NCI-H2107 treated with DMSO at 0.1 percent for 48 hours (cell line): ENCODE measurements at regions not wholly inside any gene's neighbourhood (a gene's known extent, or its start where the extent isn't known, plus 50 kb on each side); places are given as distances from the start of the nearest gene placed in this dataset.

Source experiments
- DNase-seq: peaks from one replicate; lab custom pipeline; 2025; ENCODE audit not compliant: unreplicated experiment; lab: John Stamatoyannopoulos, UW

- DNase-seq, result no peak
Observed at GRCh38 chr5:72623323-72623722, 116.1 kb upstream of the ZNF366 start.

DNA sequence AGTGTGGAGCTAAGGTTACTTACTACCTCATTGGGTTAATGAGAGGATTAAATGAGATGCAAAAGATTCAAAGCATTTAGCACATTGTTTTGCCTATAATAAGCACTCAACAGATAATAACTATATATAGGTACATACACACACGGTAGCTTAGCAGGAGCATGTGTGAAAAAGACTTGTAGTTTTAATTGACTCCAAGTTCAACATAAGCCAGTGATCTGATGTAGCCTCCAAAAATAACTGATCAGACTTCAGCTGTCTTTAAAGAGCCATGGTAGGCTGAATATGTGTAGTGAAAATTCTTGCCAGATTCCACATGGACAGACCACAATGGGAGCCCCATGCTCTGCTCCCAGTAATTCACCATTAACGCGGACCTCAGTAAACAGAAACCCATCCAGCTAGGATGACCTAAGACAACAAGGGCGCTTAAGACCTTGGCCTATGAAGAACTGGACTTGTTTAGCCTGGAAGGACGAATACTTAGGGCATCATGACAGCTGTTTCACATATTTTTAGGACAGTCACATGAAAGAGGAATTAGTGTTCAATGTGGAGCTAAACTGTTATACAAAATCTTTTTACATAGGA, 115.1 kb upstream of the ZNF366 start:
- no peak for DNase-seq

DNA sequence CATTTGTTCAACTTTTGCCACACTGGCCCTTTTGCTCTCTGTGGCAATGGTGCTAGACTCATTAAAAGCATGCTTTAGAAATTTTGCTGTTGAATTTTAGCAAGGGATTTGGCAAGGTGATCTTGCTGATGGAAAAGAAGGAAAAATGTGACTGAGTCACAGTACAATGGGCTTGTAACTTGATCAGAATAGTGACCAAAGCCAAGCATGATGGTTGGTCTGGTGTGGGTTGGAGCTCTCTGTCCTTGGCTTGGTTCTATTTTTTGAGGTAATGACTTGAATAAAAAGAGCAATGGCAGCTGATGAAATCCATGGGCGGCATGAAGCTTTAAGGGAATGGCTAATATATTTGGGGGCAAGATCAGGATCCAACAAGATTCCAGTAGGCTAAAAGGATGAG, 114.4 kb upstream of the ZNF366 start:
- no peak for DNase-seq

DNA sequence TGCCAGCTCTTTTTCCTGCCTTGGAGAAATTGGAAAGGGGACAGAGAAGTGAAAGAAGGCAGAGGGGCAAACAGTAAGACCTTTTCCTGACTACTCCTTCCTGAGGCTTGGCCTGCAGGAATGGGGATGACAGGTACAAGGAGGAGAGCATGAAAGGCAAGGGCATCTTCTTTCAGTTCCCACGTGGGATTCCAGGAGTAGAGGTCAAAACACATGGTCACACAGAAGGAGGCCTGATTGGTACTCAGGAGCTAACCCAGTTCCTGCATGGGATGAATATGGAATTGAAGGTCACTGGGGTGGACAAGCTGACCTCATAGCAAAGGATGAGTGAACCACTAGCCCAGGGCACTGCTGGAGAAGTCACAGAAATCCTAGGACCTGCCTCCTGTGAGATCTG, 112.5 kb upstream of the ZNF366 start:
- no peak for DNase-seq

DNA sequence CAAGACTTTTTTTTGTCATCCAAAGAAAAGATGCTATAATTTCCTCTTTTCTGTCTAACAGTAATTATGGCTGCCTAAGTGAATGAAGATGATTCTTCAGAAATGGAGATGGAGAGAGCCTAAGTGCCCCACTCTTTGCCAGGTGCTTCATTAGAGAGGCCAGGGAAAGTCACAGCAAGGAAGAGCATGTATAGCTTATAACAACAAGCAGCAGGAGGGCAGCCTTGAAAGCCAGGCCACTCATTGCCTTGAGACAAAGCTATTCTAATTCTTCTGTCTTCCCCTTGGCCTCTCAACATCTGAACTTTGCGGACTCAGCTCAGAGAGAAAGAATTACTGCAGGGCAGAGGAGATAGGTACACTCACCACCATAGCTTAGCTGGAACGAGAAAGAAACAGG, 112.0 kb upstream of the ZNF366 start:
- no peak for DNase-seq

DNA sequence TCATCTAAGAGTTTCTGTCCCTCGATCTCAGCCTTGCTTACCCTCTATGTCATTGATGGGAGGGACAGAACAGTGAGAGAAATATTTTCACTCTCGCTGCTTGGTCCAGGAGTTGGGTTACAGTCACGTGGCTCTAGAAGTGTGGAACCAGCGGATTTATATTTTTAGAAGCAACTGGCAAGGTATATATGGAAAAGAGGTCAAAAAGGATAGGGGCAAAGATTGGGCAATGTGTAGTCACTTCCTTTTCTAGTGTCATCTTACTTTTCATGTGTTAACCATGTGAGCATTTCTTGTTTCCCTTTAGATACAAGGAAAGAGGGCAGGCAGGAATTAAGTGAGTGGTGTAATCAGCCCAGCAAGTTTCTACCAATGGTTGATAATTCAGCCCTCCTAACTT, 111.5 kb upstream of the ZNF366 start:
- no peak for DNase-seq

DNA sequence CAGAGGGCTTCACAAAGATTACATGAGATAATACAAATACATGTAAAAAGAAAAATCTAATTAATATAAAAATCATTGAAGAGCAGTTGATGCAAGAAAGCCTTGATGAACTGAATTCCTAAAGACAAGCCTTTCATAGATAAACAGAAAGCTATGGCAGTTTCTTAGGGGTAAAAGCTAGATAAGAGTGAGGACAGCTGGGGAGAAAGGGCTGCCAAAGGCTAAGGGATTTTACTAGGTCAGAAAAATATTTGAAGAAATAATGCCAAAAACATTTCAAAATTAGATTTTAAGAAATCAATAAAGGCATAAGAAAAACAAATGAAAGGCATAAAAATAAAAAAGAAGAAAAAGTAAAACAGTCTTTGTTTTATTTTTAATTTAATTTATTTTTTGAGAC, 107.9 kb upstream of the ZNF366 start:
- no peak for DNase-seq

DNA sequence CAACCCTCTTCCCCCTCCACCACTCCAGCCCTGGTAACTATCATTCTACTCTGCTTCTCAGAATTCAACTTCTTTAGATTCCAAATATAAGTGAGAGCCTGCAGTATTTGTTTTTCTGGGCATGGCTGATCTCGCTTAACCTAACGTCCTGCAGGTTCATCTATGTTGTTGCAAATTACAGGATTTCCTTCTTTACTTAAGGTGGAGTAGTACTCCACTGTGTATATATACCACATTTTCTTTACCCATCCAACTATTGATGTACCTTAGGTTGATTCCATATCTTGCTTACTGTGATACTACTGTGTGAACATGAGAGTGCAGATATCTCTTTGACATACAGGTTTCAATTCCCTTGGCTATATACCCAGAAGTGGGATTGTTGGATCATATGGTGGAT, 106.3 kb upstream of the ZNF366 start:
- no peak for DNase-seq

GRCh38 chr5:72612810-72613209, 105.6 kb upstream of the ZNF366 start:
- DNase-seq, result no peak

DNA sequence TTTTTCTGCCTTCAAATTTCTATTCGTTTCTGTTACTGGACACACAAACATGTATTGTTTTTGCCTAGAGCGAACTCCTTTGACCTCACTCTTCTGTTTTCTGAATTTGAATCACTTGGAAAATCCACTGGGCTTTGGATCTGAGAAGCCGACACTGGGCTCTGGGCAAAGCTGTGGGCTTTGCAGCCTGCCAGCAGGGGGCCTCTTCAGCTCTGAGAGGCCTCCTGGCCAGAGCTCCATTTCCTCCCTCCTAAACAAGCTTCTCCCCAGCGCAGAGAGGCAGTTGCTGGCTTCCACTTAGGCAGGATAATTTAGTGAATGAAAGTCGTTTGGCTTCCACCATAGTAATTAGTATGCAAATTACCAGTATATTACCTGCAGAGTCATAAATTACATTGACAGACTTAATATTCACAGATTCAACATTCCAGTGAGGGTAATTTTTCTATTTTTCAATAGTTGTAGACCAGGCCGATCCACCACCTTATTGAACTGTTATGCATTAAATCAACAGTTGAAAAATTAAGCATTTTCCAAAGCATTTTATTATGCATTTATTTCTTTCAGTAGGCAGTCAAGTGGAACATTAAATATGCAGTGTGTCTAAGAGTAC, 104.0 kb upstream of the ZNF366 start:
- DNase-seq, result peak; percentile 61

GRCh38 chr5:72608926-72609325, 101.7 kb upstream of the ZNF366 start:
- DNase-seq, result no peak

GRCh38 chr5:72608297-72608696, 101.1 kb upstream of the ZNF366 start:
- DNase-seq, result no peak

GRCh38 chr5:72607381-72607780, 100.2 kb upstream of the ZNF366 start:
- no peak for DNase-seq

DNA sequence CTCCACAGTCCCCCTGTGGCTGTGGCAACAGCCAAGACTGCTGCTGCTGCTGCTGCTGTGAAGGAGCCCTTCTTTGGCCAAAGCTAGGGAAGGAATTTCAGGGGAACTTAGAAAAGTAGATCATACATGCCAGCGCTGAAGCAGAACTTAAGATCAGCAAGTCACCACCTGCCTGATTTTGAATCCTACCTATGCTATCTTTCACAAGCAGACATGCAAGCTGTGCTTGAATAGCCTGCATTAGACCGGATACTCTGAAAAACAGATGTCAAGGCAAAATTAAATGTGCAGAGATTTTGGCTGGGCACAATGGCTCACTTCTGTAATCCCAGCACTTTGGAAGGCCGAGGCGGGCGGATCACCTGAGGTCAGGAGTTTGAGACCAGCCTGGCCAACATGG, 99.3 kb upstream of the ZNF366 start:
- DNase-seq, result no peak

GRCh38 chr5:72605632-72606031, 98.4 kb upstream of the ZNF366 start:
- DNase-seq, result no peak

- no peak for DNase-seq
Observed at GRCh38 chr5:72604798-72605154, 97.6 kb upstream of the ZNF366 start.

GRCh38 chr5:72604111-72604797, 97.0 kb upstream of the ZNF366 start:
- no peak for DNase-seq

DNA sequence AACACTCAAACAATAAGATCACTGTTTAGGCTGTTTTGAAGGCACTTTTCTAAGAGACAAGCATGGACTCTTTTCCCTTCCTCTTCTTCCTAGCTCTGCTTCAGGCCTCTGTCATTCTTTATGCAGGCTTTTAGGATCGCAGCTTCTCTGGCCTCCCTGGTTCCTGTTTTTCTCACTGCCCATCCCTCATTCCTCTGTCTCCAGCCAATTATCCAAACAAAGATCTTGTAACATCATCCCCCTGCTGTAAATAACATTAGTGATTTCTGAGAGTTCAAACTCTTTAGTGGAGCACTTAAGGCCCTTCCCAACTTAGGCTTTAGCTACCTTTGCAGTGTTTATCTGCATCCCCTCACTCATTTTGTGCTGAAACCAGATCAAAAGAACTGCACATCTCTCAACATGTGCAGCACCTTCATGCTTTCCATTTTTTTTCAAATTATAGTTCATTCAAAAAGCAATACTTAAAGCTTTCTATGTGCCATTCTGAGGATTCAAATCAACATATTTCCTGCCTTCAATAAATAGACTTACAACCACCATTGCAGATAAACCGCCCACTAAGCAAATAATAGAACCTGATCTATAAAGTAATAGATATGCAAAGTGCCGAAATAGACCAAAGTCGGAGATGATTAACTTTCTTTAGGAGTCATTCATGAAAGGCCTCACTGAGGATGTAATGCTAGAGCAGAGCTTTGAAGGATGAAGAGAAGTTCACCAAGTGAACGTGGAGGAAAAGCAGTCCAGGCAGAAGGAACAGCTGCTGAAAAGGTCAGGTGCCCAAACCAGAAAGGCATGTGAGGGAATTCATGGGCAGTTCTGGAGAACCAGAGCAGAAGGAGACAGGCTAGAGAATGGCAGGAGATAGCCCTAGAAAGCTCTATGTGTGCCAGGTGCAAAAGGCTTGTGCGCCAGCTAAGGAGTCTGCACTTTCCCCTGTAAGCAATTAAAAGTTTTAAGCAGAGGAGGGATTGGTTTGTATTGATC, 95.8 kb upstream of the ZNF366 start:
- DNase-seq, result no peak

GRCh38 chr5:72601861-72602260, 94.7 kb upstream of the ZNF366 start:
- no peak for DNase-seq

DNA sequence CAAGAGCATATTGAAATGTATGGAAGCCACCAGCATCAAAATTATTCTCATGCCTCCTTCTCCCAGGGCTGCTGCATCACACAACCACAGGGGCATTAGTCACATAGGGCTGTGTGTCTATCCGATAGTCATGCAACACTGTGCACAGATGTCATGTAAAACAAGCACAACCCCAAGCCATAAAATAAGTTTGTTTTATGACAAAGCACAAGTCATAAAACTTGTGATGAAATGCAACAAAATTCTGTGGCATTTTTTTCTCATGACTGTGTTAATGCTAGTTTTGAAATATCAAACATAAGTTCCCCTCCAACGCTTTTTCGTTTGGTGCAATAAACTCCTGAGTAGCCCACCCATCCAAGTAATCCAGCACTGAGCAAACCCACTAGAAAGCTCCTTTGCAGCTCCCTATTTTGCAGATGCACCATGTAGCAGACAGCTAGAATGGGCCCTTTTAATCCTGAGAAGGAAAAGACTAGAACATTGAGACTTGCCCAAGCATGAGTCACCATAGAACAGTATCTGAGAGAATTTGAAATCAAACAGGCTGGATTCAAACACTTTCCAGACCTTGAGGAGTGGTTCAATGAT, 93.3 kb upstream of the ZNF366 start:
- DNase-seq, result no peak
